ENCODE measurements at regions not wholly inside any gene's neighbourhood (a gene's known extent, or its start where the extent isn't known, plus 50 kb on each side); places are given as distances from the start of the nearest gene placed in this dataset.

DNA sequence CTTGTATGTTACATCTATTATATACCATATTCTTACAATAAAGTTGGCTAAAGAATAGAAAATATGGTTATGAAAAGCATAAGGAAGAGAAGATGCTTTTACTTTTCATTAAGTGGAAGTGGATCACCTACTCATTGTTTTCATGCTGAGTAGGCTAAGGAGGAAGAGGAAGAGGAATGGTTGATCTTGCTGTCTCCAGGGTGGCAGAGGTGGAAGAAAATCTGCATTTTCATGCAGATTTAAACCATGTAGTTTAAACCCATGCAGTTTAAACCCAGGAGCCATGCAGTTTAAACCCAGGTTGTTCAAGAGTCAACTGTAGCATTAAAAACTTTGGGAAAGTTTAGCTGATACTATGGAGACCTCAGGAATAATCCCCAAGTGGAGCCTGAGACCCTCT is 214.8 kb upstream of the NAALADL2 start:
- Histone ChIP-seq H3K27me3 (ENCODE audit: insufficient read depth) (no peaks in the 10 kb centered on the region), H3K36me3 (replicated peaks in 1 of 2; ENCODE audit: control insufficient read depth in 1 of 2, insufficient read depth in 2 of 2, low read length in 1 of 2) (no peaks in the 10 kb centered on the region), H4K20me1 (ENCODE audit: insufficient read depth) (no peaks in the 10 kb centered on the region), H3F3A (replicated peaks; ENCODE audit: insufficient read depth) (no peaks in the 10 kb centered on the region), H3K79me2 (ENCODE audit: insufficient read depth) (no peaks in the 10 kb centered on the region), H3K9ac (no peak overlapping the region), H3K4me3 (ENCODE audit: low read depth in 2 of 2, low read length in 1 of 2) (no peak overlapping the region), H2AFZ (ENCODE audit: low read depth) (no peak overlapping the region), H3K9me3 (no peaks in the 10 kb centered on the region), H3K4me2 (no peak overlapping the region), H3K4me1 (ENCODE audit: control insufficient read depth in 1 of 2, insufficient read depth in 2 of 2, low read depth in 1 of 2, low read length in 1 of 2) (peaks cover 0 to 2% of the 10 kb centered on the region in 2 experiments; a peak in 1 of 4 replicates), H3K9me2 (no peaks in the 10 kb centered on the region), H3K27ac (ENCODE audit: low read depth in 2 of 2, low read length in 1 of 2) (no peak overlapping the region)
- TF ChIP-seq POLR2AphosphoS5 (IDR thresholded peaks at IDR 0.05; ENCODE audit: low read depth, low read length) (no peak), RXRA (IDR thresholded peaks at IDR 0.05; ENCODE audit: borderline replicate concordance, low read depth) (no peak), TEAD4 (IDR thresholded peaks at IDR 0.05; ENCODE audit: borderline replicate concordance, insufficient read depth) (no peak), GATA2 (CRISPR knock-in tag; IDR thresholded peaks at IDR 0.05) (no peak), MXI1 (IDR thresholded peaks at IDR 0.05; ENCODE audit: low read depth, low read length) (no peak), NFIC (IDR thresholded peaks at IDR 0.05; ENCODE audit: borderline replicate concordance) (no peak), ELF1 (IDR thresholded peaks at IDR 0.05) (no peak), SMC3 (IDR thresholded peaks at IDR 0.05; ENCODE audit: low read depth, low read length) (no peak), EP300 (IDR thresholded peaks at IDR 0.05; ENCODE audit: borderline replicate concordance in 1 of 2, low read depth in 1 of 2, low read length in 1 of 2) (no peak), YY1 (IDR thresholded peaks at IDR 0.05; ENCODE audit: low read depth) (no peak), JUND (IDR thresholded peaks at IDR 0.05) (no peak), CHD2 (IDR thresholded peaks at IDR 0.05; ENCODE audit: low read length, partially characterized antibody) (no peak)
- TF ChIP-seq, protein P1, sequence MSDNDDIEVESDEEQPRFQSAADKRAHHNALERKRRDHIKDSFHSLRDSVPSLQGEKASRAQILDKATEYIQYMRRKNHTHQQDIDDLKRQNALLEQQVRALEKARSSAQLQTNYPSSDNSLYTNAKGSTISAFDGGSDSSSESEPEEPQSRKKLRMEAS (IDR thresholded peaks at IDR 0.05; ENCODE audit: low read depth), result no peak
- TF ChIP-seq, protein P2, sequence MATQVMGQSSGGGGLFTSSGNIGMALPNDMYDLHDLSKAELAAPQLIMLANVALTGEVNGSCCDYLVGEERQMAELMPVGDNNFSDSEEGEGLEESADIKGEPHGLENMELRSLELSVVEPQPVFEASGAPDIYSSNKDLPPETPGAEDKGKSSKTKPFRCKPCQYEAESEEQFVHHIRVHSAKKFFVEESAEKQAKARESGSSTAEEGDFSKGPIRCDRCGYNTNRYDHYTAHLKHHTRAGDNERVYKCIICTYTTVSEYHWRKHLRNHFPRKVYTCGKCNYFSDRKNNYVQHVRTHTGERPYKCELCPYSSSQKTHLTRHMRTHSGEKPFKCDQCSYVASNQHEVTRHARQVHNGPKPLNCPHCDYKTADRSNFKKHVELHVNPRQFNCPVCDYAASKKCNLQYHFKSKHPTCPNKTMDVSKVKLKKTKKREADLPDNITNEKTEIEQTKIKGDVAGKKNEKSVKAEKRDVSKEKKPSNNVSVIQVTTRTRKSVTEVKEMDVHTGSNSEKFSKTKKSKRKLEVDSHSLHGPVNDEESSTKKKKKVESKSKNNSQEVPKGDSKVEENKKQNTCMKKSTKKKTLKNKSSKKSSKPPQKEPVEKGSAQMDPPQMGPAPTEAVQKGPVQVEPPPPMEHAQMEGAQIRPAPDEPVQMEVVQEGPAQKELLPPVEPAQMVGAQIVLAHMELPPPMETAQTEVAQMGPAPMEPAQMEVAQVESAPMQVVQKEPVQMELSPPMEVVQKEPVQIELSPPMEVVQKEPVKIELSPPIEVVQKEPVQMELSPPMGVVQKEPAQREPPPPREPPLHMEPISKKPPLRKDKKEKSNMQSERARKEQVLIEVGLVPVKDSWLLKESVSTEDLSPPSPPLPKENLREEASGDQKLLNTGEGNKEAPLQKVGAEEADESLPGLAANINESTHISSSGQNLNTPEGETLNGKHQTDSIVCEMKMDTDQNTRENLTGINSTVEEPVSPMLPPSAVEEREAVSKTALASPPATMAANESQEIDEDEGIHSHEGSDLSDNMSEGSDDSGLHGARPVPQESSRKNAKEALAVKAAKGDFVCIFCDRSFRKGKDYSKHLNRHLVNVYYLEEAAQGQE (IDR thresholded peaks at IDR 0.05; ENCODE audit: low read depth, low read length), result no peak
- POLR2A ChIA-PET, result no interaction called here
- DNase-seq, result no peak
- CTCF ChIA-PET, result no interaction called here

DNA sequence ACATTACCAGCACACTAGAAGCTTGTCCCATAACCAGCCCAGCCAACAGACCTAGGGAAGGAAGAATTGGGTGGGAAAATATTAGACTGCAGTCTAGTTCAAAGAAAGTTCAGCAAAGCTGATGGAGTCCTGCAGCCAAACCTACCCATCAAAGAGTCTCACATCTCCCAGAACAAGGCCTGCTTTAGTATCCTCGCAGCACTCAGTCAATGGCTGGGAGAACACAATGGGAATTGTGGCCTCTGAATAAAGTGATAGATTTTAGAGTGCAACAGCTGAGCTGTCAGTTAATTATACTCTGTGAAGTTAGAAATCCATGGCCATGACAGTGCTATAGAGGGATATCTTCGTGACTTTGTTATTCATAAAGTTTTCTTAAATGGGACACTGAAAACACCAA is 207.2 kb upstream of the NAALADL2 start:
- Histone ChIP-seq H3K27me3 (ENCODE audit: insufficient read depth) (no peaks in the 10 kb centered on the region), H3K36me3 (replicated peaks in 1 of 2; ENCODE audit: control insufficient read depth in 1 of 2, insufficient read depth in 2 of 2, low read length in 1 of 2) (no peaks in the 10 kb centered on the region), H3K9me3 (no peaks in the 10 kb centered on the region), H3K4me2 (no peak overlapping the region), H4K20me1 (ENCODE audit: insufficient read depth) (no peaks in the 10 kb centered on the region), H3K79me2 (ENCODE audit: insufficient read depth) (no peaks in the 10 kb centered on the region), H3F3A (replicated peaks; ENCODE audit: insufficient read depth) (no peaks in the 10 kb centered on the region), H3K4me1 (ENCODE audit: control insufficient read depth in 1 of 2, insufficient read depth in 2 of 2, low read depth in 1 of 2, low read length in 1 of 2) (no peaks in the 10 kb centered on the region), H3K27ac (ENCODE audit: low read depth in 2 of 2, low read length in 1 of 2) (no peak overlapping the region), H3K9me2 (no peaks in the 10 kb centered on the region), H2AFZ (ENCODE audit: low read depth) (no peak overlapping the region), H3K4me3 (ENCODE audit: low read depth in 2 of 2, low read length in 1 of 2) (no peak overlapping the region), H3K9ac (no peak overlapping the region)
- TF ChIP-seq, protein P1 (IDR thresholded peaks at IDR 0.05; ENCODE audit: low read depth), result no peak
- ChIA-PET CTCF (interaction anchor here (1.3 kb wide), 1 partner anchor 12 kb away, joined by 3 read pairs; no protein-coding TSS in a partner anchor), POLR2A (no interaction called here)
- no peak for DNase-seq
- WGBS (ENCODE audit: low lambda C conversion rate), result 68% methylated on average over 2 of the region's 2 CpGs
